OCI-LY7 (cell line): ENCODE measurements at regions not wholly inside any gene's neighbourhood (a gene's known extent, or its start where the extent isn't known, plus 50 kb on each side); places are given as distances from the start of the nearest gene placed in this dataset.

Experiments
- EZH2phosphoT487 ChIP-seq: fragments of 200-600 bp; sonication (generic); IDR thresholded peaks from 2 replicates; pipeline ENCODE4 v1.6.1; 2018; ENCODE audit warnings: low read depth, borderline replicate concordance, mild to moderate bottlenecking, mixed run types, antibody characterized with exemption, low read length, moderate library complexity, mixed read lengths
- TF ChIP-seq, protein P1 (sequence below): fragments of 200-600 bp; sonication (generic); conservative IDR thresholded peaks from 2 replicates; pipeline ENCODE4 v1.5.1; 2014; ENCODE audit warnings: mild to moderate bottlenecking, antibody characterized with exemption, low read length, moderate library complexity, mixed read lengths

DNA sequence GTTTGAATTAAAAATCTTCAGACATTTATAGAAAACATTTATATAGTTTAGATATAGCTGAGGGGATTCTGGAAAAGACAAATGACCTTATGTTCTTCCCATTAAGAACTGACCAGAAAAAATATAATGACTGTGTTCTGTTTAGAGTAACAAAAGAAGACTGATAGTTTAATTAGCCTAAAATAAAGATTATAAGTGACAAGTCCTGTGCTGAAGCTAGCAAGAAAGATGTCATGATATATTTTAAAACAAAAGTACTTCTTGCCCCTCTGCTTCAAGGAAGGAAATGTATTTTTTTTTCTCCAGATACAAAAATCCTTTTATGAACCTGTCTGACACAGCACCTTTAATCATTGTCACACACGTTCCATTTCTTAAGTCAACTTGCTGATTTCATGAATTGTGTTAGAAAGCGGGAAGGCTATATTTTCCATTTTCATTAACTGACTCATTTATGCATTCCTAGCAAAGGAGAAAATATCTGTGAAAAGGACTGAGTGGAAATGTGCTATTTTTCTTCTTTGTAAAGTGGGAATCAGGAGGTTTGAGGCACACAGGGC lies 690.7 kb upstream of the GOT2 start:
- TF ChIP-seq, protein P1, sequence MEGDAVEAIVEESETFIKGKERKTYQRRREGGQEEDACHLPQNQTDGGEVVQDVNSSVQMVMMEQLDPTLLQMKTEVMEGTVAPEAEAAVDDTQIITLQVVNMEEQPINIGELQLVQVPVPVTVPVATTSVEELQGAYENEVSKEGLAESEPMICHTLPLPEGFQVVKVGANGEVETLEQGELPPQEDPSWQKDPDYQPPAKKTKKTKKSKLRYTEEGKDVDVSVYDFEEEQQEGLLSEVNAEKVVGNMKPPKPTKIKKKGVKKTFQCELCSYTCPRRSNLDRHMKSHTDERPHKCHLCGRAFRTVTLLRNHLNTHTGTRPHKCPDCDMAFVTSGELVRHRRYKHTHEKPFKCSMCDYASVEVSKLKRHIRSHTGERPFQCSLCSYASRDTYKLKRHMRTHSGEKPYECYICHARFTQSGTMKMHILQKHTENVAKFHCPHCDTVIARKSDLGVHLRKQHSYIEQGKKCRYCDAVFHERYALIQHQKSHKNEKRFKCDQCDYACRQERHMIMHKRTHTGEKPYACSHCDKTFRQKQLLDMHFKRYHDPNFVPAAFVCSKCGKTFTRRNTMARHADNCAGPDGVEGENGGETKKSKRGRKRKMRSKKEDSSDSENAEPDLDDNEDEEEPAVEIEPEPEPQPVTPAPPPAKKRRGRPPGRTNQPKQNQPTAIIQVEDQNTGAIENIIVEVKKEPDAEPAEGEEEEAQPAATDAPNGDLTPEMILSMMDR, result no peak
- TF ChIP-seq EZH2phosphoT487, result no peak
